Mesendoderm (in vitro differentiated cells): ENCODE measurements at regions not wholly inside any gene's neighbourhood (a gene's known extent, or its start where the extent isn't known, plus 50 kb on each side); places are given as distances from the start of the nearest gene placed in this dataset.

Source experiments
- DNase-seq: peaks from one replicate; pipeline ENCODE4 v3.0.0; 2013
- H2AK5ac ChIP-seq: 2 replicates; pipeline ENCODE4 v1.6.1; 2013; ENCODE audit warnings: low read length, inconsistent platforms
- H2BK120ac ChIP-seq: 2 replicates; pipeline ENCODE4 v1.6.1; 2013; ENCODE audit warnings: low read depth, mild to moderate bottlenecking, low read length, moderate library complexity, mixed read lengths
- H2BK15ac ChIP-seq: replicated peaks from 2 replicates; pipeline ENCODE4 v1.6.1; 2013; ENCODE audit warnings: low read depth, mild to moderate bottlenecking, moderate library complexity
- H2BK5ac ChIP-seq: 2 replicates; pipeline ENCODE4 v1.6.1; 2013; ENCODE audit warnings: low read length, inconsistent platforms
- H3K18ac ChIP-seq: 2 replicates; pipeline ENCODE4 v1.6.1; 2013; ENCODE audit warnings: mild to moderate bottlenecking, low read length, mixed read lengths
- H3K23ac ChIP-seq: one replicate; pipeline ENCODE4 v1.6.1; 2013; ENCODE audit warnings: low read length
- H3K27ac ChIP-seq: 2 replicates; pipeline ENCODE4 v1.5.1; 2013; ENCODE audit warnings: low read depth, mild to moderate bottlenecking, inconsistent platforms, low read length, moderate library complexity
- H3K27me3 ChIP-seq: 2 replicates; pipeline ENCODE4 v1.6.1; 2013; ENCODE audit warnings: low read length, control low read depth, mild to moderate bottlenecking, inconsistent platforms; ENCODE audit not compliant: insufficient read depth, poor library complexity
- H3K36me3 ChIP-seq: 2 replicates; pipeline ENCODE4 v1.6.1; 2013; ENCODE audit warnings: low read length, inconsistent platforms; ENCODE audit not compliant: control insufficient read depth, insufficient read depth
- H3K4ac ChIP-seq: one replicate; pipeline ENCODE4 v1.6.1; 2013; ENCODE audit warnings: low read depth, mild to moderate bottlenecking, low read length, moderate library complexity
- H3K4me1 ChIP-seq: 2 replicates; pipeline ENCODE4 v1.6.1; 2013; ENCODE audit warnings: low read depth, low read length, inconsistent platforms; ENCODE audit not compliant: control insufficient read depth
- H3K4me2 ChIP-seq: 2 replicates; pipeline ENCODE4 v1.6.1; 2013; ENCODE audit warnings: low read length
- H3K4me3 ChIP-seq: 2 replicates; pipeline ENCODE4 v1.5.1; 2013; ENCODE audit warnings: mild to moderate bottlenecking, low read length
- H3K56ac ChIP-seq: one replicate; pipeline ENCODE4 v1.6.1; 2013; ENCODE audit warnings: low read length
- H3K79me1 ChIP-seq: 2 replicates; pipeline ENCODE4 v1.6.1; 2013; ENCODE audit warnings: low read length, inconsistent platforms
- H3K79me2 ChIP-seq: 2 replicates; pipeline ENCODE4 v1.6.1; 2013; ENCODE audit warnings: mild to moderate bottlenecking, low read length; ENCODE audit not compliant: control insufficient read depth, insufficient read depth
- H3K9ac ChIP-seq: 2 replicates; pipeline ENCODE4 v1.6.1; 2013; ENCODE audit warnings: low read length, inconsistent platforms
- H4K5ac ChIP-seq: one replicate; pipeline ENCODE4 v1.6.1; 2013; ENCODE audit warnings: low read length
- H4K8ac ChIP-seq: one replicate; pipeline ENCODE4 v1.6.1; 2013; ENCODE audit warnings: low read depth, mild to moderate bottlenecking, control low read depth, low read length, moderate library complexity
- WGBS: extraction: QIAGEN DNeasy Blood & Tissue Kit; methylation state at CpG from one replicate; pipeline ENCODE4 v1.1.7; 2013; ENCODE audit warnings: low lambda C conversion rate, missing lambda C conversion rate; ENCODE audit not compliant: insufficient coverage; ENCODE audit errors: extremely low coverage; 5-methylcytosine and 5-hydroxymethylcytosine counted together

GRCh38 chr10:62658516-62658915 lies 146.0 kb upstream of the ADO start:
- WGBS: no CpG with 5 or more reads among the region's 8 CpGs
- H4K5ac ChIP-seq: no peak overlapping the region
- no peaks in the 10 kb centered on the region for H3K79me1 ChIP-seq
- H3K4me3 ChIP-seq: no peak overlapping the region
- H3K56ac ChIP-seq: no peak overlapping the region
- no peak overlapping the region for H3K4me2 ChIP-seq
- no peak overlapping the region for H2BK5ac ChIP-seq
- DNase-seq: no peak
- H3K36me3 ChIP-seq: no peaks in the 10 kb centered on the region
- no peak overlapping the region for H3K27ac ChIP-seq
- H3K4me1 ChIP-seq: no peaks in the 10 kb centered on the region
- no peak overlapping the region for H2BK120ac ChIP-seq
- no peaks in the 10 kb centered on the region for H3K79me2 ChIP-seq
- H3K9ac ChIP-seq: no peak overlapping the region
- no peak overlapping the region for H2BK15ac ChIP-seq
- H2AK5ac ChIP-seq: no peak overlapping the region
- no peak overlapping the region for H3K18ac ChIP-seq
- H3K4ac ChIP-seq: no peak overlapping the region
- H3K23ac ChIP-seq: no peak overlapping the region
- no peak overlapping the region for H4K8ac ChIP-seq
- no peaks in the 10 kb centered on the region for H3K27me3 ChIP-seq

GRCh38 chr10:62661143-62661542 lies 143.4 kb upstream of the ADO start:
- Histone ChIP-seq H3K4me2 (no peak overlapping the region), H4K8ac (no peak overlapping the region), H3K79me1 (no peaks in the 10 kb centered on the region), H3K18ac (no peak overlapping the region), H3K27ac (no peak overlapping the region), H2AK5ac (no peak overlapping the region), H3K36me3 (no peaks in the 10 kb centered on the region), H3K23ac (no peak overlapping the region), H3K4me3 (no peak overlapping the region), H3K4ac (no peak overlapping the region), H3K56ac (no peak overlapping the region), H2BK120ac (no peak overlapping the region), H4K5ac (no peak overlapping the region), H3K4me1 (no peaks in the 10 kb centered on the region), H3K79me2 (no peaks in the 10 kb centered on the region), H2BK15ac (no peak overlapping the region), H3K27me3 (no peaks in the 10 kb centered on the region), H2BK5ac (no peak overlapping the region), H3K9ac (no peak overlapping the region)
- no peak for DNase-seq
- WGBS: no CpG with 5 or more reads among the region's 3 CpGs

- Histone ChIP-seq H3K23ac (no peak overlapping the region), H3K79me2 (no peaks in the 10 kb centered on the region), H3K4me2 (no peak overlapping the region), H2BK15ac (no peak overlapping the region), H3K27ac (no peak overlapping the region), H3K4me3 (no peak overlapping the region), H3K4ac (no peak overlapping the region), H3K36me3 (no peaks in the 10 kb centered on the region), H2AK5ac (no peak overlapping the region), H3K18ac (no peak overlapping the region), H3K9ac (no peak overlapping the region), H3K4me1 (no peaks in the 10 kb centered on the region), H4K8ac (no peak overlapping the region), H2BK5ac (no peak overlapping the region), H4K5ac (no peak overlapping the region), H3K27me3 (no peaks in the 10 kb centered on the region), H3K56ac (no peak overlapping the region), H3K79me1 (no peaks in the 10 kb centered on the region), H2BK120ac (no peak overlapping the region)
- WGBS: no CpG with 5 or more reads among the region's 3 CpGs
- DNase-seq: peak; percentile 55
Measured at GRCh38 chr10:62662486-62662885, 142.0 kb upstream of the ADO start.

GRCh38 chr10:62665771-62666170 lies 138.7 kb upstream of the ADO start:
- H3K4ac ChIP-seq: no peak overlapping the region
- no peaks in the 10 kb centered on the region for H3K79me2 ChIP-seq
- H3K18ac ChIP-seq: no peak overlapping the region
- no peak overlapping the region for H3K27ac ChIP-seq
- H3K4me2 ChIP-seq: no peak overlapping the region
- no peak overlapping the region for H3K4me3 ChIP-seq
- no peak overlapping the region for H2BK5ac ChIP-seq
- H3K4me1 ChIP-seq: no peaks in the 10 kb centered on the region
- H3K79me1 ChIP-seq: no peaks in the 10 kb centered on the region
- no peak overlapping the region for H2BK120ac ChIP-seq
- H3K56ac ChIP-seq: no peak overlapping the region
- H2BK15ac ChIP-seq: no peak overlapping the region
- no peak overlapping the region for H2AK5ac ChIP-seq
- H3K9ac ChIP-seq: no peak overlapping the region
- H3K27me3 ChIP-seq: no peaks in the 10 kb centered on the region
- DNase-seq: no peak
- H4K5ac ChIP-seq: no peak overlapping the region
- H3K36me3 ChIP-seq: no peaks in the 10 kb centered on the region
- H4K8ac ChIP-seq: no peak overlapping the region
- H3K23ac ChIP-seq: no peak overlapping the region
- WGBS: no CpG with 5 or more reads among the region's 1 CpG

GRCh38 chr10:62666275-62666674 lies 138.2 kb upstream of the ADO start:
- H3K27me3 ChIP-seq: no peaks in the 10 kb centered on the region
- no peak overlapping the region for H2BK120ac ChIP-seq
- H3K9ac ChIP-seq: no peak overlapping the region
- no peak overlapping the region for H3K4me2 ChIP-seq
- H3K27ac ChIP-seq: no peak overlapping the region
- no peaks in the 10 kb centered on the region for H3K36me3 ChIP-seq
- H3K23ac ChIP-seq: no peak overlapping the region
- H3K79me1 ChIP-seq: no peaks in the 10 kb centered on the region
- no peak overlapping the region for H3K4ac ChIP-seq
- no peak overlapping the region for H4K5ac ChIP-seq
- H2AK5ac ChIP-seq: no peak overlapping the region
- no peak overlapping the region for H3K4me3 ChIP-seq
- no peak for DNase-seq
- H4K8ac ChIP-seq: no peak overlapping the region
- no peaks in the 10 kb centered on the region for H3K79me2 ChIP-seq
- WGBS: no CpG with 5 or more reads among the region's 2 CpGs
- no peak overlapping the region for H2BK15ac ChIP-seq
- H3K56ac ChIP-seq: no peak overlapping the region
- H2BK5ac ChIP-seq: no peak overlapping the region
- H3K18ac ChIP-seq: no peak overlapping the region
- no peaks in the 10 kb centered on the region for H3K4me1 ChIP-seq

- no peak overlapping the region for H3K56ac ChIP-seq
- no peak overlapping the region for H3K18ac ChIP-seq
- no peak overlapping the region for H2AK5ac ChIP-seq
- no peaks in the 10 kb centered on the region for H3K79me1 ChIP-seq
- H2BK15ac ChIP-seq: no peak overlapping the region
- H3K4me2 ChIP-seq: no peak overlapping the region
- H3K4me3 ChIP-seq: no peak overlapping the region
- H2BK120ac ChIP-seq: no peak overlapping the region
- no peak overlapping the region for H2BK5ac ChIP-seq
- no peak overlapping the region for H3K27ac ChIP-seq
- no peak overlapping the region for H4K8ac ChIP-seq
- no peak overlapping the region for H3K9ac ChIP-seq
- H3K23ac ChIP-seq: no peak overlapping the region
- no peaks in the 10 kb centered on the region for H3K36me3 ChIP-seq
- H3K4ac ChIP-seq: no peak overlapping the region
- no CpG with 5 or more reads among the region's 4 CpGs for WGBS
- no peaks in the 10 kb centered on the region for H3K27me3 ChIP-seq
- H3K4me1 ChIP-seq: no peaks in the 10 kb centered on the region
- H4K5ac ChIP-seq: no peak overlapping the region
- no peaks in the 10 kb centered on the region for H3K79me2 ChIP-seq
- no peak for DNase-seq
Measured at GRCh38 chr10:62669341-62669740, 135.2 kb upstream of the ADO start.
